ENCODE measurements at regions not wholly inside any gene's neighbourhood (a gene's known extent, or its start where the extent isn't known, plus 50 kb on each side); places are given as distances from the start of the nearest gene placed in this dataset.

GRCh38 chr7:155227788-155228458 lies 69.8 kb upstream of the INSIG1 start:
- TF ChIP-seq CTCF (IDR thresholded peaks at IDR 0.05; ENCODE audit: control insufficient read depth, insufficient read depth, low read depth, low read length, missing control alignments): no peak
- H3K4me3 ChIP-seq (ENCODE audit: control insufficient read depth, low read depth, low read length): no peak overlapping the region
- no peak for DNase-seq (ENCODE audit: low read depth)

GRCh38 chr7:155228459-155228845 lies 69.2 kb upstream of the INSIG1 start:
- no peak for DNase-seq (ENCODE audit: low read depth)
- no peak for TF ChIP-seq CTCF (IDR thresholded peaks at IDR 0.05; ENCODE audit: control insufficient read depth, insufficient read depth, low read depth, low read length, missing control alignments)
- no peak overlapping the region for H3K4me3 ChIP-seq (ENCODE audit: control insufficient read depth, low read depth, low read length)

- TF ChIP-seq CTCF (IDR thresholded peaks at IDR 0.05; ENCODE audit: control insufficient read depth, insufficient read depth, low read depth, low read length, missing control alignments): no peak
- H3K4me3 ChIP-seq (ENCODE audit: control insufficient read depth, low read depth, low read length): no peak overlapping the region
- no peak for DNase-seq (ENCODE audit: low read depth)
These were observed 68.8 kb upstream of the INSIG1 start for GRCh38 chr7:155228894-155229293.

- no peak for TF ChIP-seq CTCF (IDR thresholded peaks at IDR 0.05; ENCODE audit: control insufficient read depth, insufficient read depth, low read depth, low read length, missing control alignments)
- no peak for DNase-seq (ENCODE audit: low read depth)
- no peak overlapping the region for H3K4me3 ChIP-seq (ENCODE audit: control insufficient read depth, low read depth, low read length)
These were observed 68.0 kb upstream of the INSIG1 start for GRCh38 chr7:155229548-155230168.

GRCh38 chr7:155230169-155230593 lies 67.5 kb upstream of the INSIG1 start:
- DNase-seq (ENCODE audit: low read depth): peak; percentile 97
- no peak for TF ChIP-seq CTCF (IDR thresholded peaks at IDR 0.05; ENCODE audit: control insufficient read depth, insufficient read depth, low read depth, low read length, missing control alignments)
- H3K4me3 ChIP-seq (ENCODE audit: control insufficient read depth, low read depth, low read length): no peak overlapping the region

- no peak overlapping the region for H3K4me3 ChIP-seq (ENCODE audit: control insufficient read depth, low read depth, low read length)
- TF ChIP-seq CTCF (IDR thresholded peaks at IDR 0.05; ENCODE audit: control insufficient read depth, insufficient read depth, low read depth, low read length, missing control alignments): no peak
- no peak for DNase-seq (ENCODE audit: low read depth)
These were observed 66.4 kb upstream of the INSIG1 start for GRCh38 chr7:155231241-155231800.

All from AG09309 (cell line).